Stimulated activated naive CD8-positive, alpha-beta T cell treated with anti-CD3 and anti-CD28 coated beads, Interleukin-15, Interleukin-2, amounts not matched to agents 100 ng/mL and 50 ng/mL, for 24 hours (primary cell): ENCODE measurements at regions not wholly inside any gene's neighbourhood (a gene's known extent, or its start where the extent isn't known, plus 50 kb on each side); places are given as distances from the start of the nearest gene placed in this dataset.
"Not testable (repeated sequence)": the region's sequence is repeated elsewhere in the genome, so short reads cannot be mapped to it uniquely, and the experiment has no call there.

Experiments used
- H3K27ac Mint-ChIP-seq: one replicate; pipeline ENCODE4 v1.8.0; 2021; ENCODE audit warnings: mild to moderate bottlenecking, mixed read lengths
- H3K27me3 Mint-ChIP-seq: one replicate; pipeline ENCODE4 v1.8.0; 2021; ENCODE audit warnings: mixed read lengths
- H3K36me3 Mint-ChIP-seq: one replicate; pipeline ENCODE4 v1.8.0; 2021; ENCODE audit warnings: low read depth, mixed read lengths
- H3K4me1 Mint-ChIP-seq: one replicate; pipeline ENCODE4 v1.8.0; 2021; ENCODE audit warnings: low read depth, mixed read lengths
- H3K4me3 Mint-ChIP-seq: one replicate; pipeline ENCODE4 v1.8.0; 2021; ENCODE audit warnings: mild to moderate bottlenecking, mixed read lengths
- H3K9me3 Mint-ChIP-seq: one replicate; pipeline ENCODE4 v1.8.0; 2021; ENCODE audit warnings: mixed read lengths

GRCh38 chr20:53742685-53743081 is 149.0 kb upstream of the ZNF217 start:
- Mint-ChIP-seq H3K4me1 (peaks cover 46% of the 10 kb centered on the region), H3K9me3 (no peaks in the 10 kb centered on the region), H3K27me3 (no peaks in the 10 kb centered on the region), H3K27ac (no peak overlapping the region), H3K4me3 (no peak overlapping the region), H3K36me3 (no peaks in the 10 kb centered on the region)

DNA sequence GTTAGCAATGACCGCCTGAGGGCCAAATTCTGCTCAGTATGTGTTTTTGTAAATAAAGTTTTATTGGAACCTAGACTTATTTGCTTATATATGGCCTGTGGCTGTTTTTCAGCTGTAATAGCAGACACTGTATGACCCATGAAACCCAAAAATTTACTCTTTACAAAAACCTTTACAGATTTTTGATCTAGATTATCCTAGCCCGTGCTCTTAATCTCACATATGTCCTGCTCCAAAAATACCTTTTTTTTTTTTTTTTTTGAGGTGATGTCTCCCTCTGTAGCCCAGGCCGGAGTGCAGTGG is 148.0 kb upstream of the ZNF217 start:
- Mint-ChIP-seq H3K4me3 (no peak overlapping the region), H3K36me3 (no peaks in the 10 kb centered on the region), H3K27ac (no peak overlapping the region), H3K27me3 (no peaks in the 10 kb centered on the region), H3K9me3 (no peaks in the 10 kb centered on the region), H3K4me1 (peaks cover 56% of the 10 kb centered on the region)

- Mint-ChIP-seq H3K27me3 (no peaks in the 10 kb centered on the region), H3K27ac (peak overlapping the region; percentile 93), H3K4me1 (peaks cover 68% of the 10 kb centered on the region), H3K9me3 (no peaks in the 10 kb centered on the region), H3K36me3 (no peaks in the 10 kb centered on the region), H3K4me3 (peak overlapping the region; percentile 83)
These were observed 146.5 kb upstream of the ZNF217 start for GRCh38 chr20:53739799-53740785.

DNA sequence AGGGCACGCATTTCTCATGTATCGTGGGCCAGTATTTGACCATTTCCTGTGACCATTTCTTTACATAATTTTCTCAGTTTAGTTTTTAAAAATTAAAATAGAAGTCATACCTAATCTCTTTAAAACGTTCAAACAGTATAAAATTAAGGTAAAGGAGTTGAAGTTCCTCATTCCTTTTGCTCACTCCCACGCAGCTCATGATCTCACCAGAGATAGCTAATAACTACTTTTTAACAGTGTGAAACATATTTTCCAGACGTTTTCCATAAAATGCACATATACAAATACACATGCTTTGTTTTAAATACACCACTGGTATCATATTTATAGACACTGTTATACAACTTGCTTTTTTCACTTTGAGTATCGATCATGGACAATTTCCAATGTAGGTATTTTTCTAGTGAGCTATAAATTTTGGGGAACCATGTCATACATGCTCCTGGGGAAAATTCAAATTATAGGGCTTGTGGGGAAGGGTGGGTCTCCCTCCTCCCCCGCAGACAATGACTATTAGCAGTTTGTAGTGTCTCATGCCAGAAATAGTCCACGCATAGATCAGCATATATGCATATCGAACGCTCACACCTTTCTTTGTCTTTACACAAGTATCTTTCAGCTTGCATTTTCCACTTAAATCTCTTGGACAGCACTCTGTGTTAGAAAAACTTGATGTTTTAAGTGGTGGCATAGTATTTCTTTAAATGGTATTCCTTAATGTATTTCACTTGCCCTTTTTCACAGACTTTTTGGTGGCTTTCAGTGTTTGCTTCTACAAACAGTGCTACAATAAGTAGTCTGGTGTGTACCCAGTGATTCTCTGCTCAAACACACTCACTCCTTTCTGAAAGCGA is 145.5 kb upstream of the ZNF217 start:
- Mint-ChIP-seq H3K36me3 (no peaks in the 10 kb centered on the region), H3K4me1 (peaks cover 65% of the 10 kb centered on the region), H3K4me3 (peak overlapping the region; percentile 83), H3K27ac (peak overlapping the region; percentile 93), H3K27me3 (no peaks in the 10 kb centered on the region), H3K9me3 (no peaks in the 10 kb centered on the region)

GRCh38 chr20:53738039-53738944 is 144.7 kb upstream of the ZNF217 start:
- no peak overlapping the region for H3K4me3 Mint-ChIP-seq
- H3K4me1 Mint-ChIP-seq, result peaks cover 65% of the 10 kb centered on the region
- peak overlapping the region; percentile 96 for H3K27ac Mint-ChIP-seq

GRCh38 chr20:53737396-53738038 is 143.9 kb upstream of the ZNF217 start:
- Mint-ChIP-seq H3K9me3 (no peaks in the 10 kb centered on the region), H3K4me3 (peak overlapping the region; percentile 71), H3K4me1 (peaks cover 65% of the 10 kb centered on the region), H3K27ac (peak overlapping the region; percentile 96), H3K36me3 (no peaks in the 10 kb centered on the region), H3K27me3 (no peaks in the 10 kb centered on the region)

More at GRCh38 chr20:53738039-53738944, 144.7 kb upstream of the ZNF217 start:
- H3K9me3 Mint-ChIP-seq, result no peaks in the 10 kb centered on the region
- no peaks in the 10 kb centered on the region for H3K36me3 Mint-ChIP-seq
- no peaks in the 10 kb centered on the region for H3K27me3 Mint-ChIP-seq

DNA sequence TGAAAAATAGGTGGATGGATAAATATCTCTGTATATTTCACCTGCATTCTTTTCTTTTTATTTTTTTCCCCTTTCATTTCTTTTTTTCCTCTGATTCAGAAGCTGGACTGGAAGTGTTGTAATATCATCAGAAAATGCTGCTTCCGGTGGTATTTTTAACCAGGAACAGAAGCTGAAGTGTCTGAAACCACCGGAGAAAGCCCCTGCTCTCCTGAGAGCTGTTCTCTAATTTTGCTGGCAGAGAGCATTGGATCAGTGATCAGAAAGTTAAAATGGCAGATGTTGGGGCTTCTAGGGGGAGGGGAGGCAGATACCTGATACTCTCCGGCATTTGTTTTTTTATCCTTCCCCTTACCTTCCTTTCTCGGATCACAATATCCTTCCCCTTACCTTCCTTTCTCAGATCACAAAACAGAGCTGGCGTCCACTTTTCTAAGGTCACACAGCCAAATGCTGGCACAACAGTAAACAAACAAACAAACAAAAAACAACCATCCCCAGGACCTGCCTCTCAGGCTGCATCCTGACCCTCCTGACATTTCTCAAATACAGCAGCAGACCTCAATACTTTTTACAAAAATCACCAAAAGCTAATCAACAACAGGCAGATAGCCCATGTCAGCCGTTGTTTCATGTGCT is 143.2 kb upstream of the ZNF217 start:
- Mint-ChIP-seq H3K4me1 (peaks cover 64% of the 10 kb centered on the region), H3K4me3 (peak overlapping the region; percentile 71), H3K9me3 (no peaks in the 10 kb centered on the region)

DNA sequence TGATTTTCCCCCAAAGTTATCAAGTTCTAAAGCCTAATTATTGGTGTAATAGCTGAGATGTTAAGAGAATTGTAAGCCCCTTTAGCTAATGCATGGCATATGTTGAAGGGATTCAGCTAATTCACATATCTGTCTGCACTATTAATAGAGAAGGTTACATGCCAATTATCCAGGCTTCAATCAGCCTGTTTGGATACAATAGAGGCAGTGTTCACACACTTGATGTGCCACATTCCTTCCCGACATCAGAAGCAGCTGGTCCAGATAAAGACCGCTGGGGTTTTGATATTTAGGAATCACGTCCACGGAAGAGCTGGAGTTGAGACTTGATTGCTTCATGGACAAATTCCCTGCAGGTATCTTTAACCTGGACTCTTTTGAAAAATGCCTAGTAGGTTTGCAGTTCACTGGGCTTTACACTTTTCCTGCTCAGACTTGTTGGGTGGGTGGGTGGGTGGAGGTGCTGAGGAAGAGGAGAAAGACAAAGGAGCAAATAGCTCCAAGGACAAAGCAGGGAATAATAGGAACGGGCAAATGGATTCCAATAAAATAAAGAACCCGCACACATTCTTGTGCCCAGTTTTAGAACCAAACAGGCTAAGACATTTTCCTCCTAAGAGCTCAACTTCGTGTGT is 142.6 kb upstream of the ZNF217 start:
- no peaks in the 10 kb centered on the region for H3K36me3 Mint-ChIP-seq
- no peaks in the 10 kb centered on the region for H3K27me3 Mint-ChIP-seq
- peak overlapping the region; percentile 71 for H3K4me3 Mint-ChIP-seq
- H3K27ac Mint-ChIP-seq, result peak overlapping the region; percentile 96
- H3K4me1 Mint-ChIP-seq, result peaks cover 58% of the 10 kb centered on the region
- no peaks in the 10 kb centered on the region for H3K9me3 Mint-ChIP-seq

More for the DNA sequence above, 143.2 kb upstream of the ZNF217 start:
- Mint-ChIP-seq H3K27me3 (no peaks in the 10 kb centered on the region), H3K36me3 (no peaks in the 10 kb centered on the region), H3K27ac (peak overlapping the region; percentile 96)

DNA sequence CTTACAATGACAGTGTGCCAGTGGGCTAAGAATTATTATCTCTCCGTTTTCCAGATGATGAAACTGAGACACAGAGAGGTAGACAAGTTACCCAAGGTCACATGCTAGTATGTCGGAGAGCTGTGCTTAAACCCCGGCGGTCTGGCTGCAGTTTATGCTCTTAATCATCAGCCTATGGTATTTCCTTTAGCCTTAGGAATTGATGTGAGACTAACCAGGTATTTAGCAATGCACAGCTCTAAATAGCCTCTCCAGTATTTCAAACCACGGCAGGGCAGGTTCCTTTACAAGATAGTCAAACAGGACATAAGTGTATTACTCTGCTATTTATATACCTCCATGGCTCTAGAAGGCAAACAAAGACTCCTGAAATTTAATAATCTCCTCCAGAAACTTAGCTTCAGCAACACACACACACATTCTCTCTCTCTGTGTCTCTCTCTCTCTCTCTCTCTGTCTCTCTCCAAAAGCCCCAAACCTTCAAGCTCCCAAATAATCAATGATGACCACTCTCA is 142.0 kb upstream of the ZNF217 start:
- Mint-ChIP-seq H3K4me3 (no peak overlapping the region), H3K27me3 (no peaks in the 10 kb centered on the region), H3K36me3 (no peaks in the 10 kb centered on the region), H3K27ac (no peak overlapping the region), H3K9me3 (no peaks in the 10 kb centered on the region), H3K4me1 (peaks cover 53% of the 10 kb centered on the region)

DNA sequence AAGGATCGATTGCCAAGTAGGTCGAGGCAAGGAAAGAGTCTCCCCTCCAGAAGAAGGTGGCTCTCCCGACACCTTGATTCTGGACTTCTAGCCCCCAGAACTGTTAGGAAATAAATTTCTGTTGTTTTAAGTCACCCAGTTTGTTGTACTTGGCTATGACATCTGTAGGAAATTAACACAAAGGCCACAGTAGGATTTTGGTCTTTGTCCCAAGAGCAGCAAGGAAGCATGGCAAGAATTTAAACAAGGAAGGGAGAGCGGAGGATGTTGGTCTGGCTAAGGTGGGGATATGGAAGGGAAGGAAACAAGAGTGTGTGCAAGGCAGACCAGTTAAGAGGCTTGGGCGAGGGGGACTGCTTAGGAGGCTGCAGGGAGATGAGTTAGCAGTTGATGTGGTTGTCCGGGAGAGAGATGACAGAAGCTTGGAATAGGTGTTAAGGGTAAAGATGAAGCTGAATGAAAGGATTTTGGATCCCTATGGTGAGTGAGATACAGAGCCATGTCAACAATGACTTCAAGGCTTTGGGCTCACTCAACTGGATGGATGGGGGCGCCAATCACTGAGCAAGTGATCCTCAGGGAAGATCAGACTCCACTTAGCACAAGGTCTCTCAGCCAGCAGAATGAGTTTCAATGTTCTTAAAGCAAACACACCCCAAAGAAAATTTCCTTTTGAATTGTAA is 140.5 kb upstream of the ZNF217 start:
- no peak overlapping the region for H3K27ac Mint-ChIP-seq

GRCh38 chr20:53731595-53731994 is 138.0 kb upstream of the ZNF217 start:
- no peaks in the 10 kb centered on the region for H3K27me3 Mint-ChIP-seq
- no peak overlapping the region for H3K4me3 Mint-ChIP-seq
- no peak overlapping the region for H3K27ac Mint-ChIP-seq
- no peaks in the 10 kb centered on the region for H3K36me3 Mint-ChIP-seq
- no peaks in the 10 kb centered on the region for H3K9me3 Mint-ChIP-seq
- peaks cover 31% of the 10 kb centered on the region for H3K4me1 Mint-ChIP-seq

More for the DNA sequence above, 140.5 kb upstream of the ZNF217 start:
- Mint-ChIP-seq H3K9me3 (no peaks in the 10 kb centered on the region), H3K4me3 (no peak overlapping the region), H3K4me1 (peaks cover 51% of the 10 kb centered on the region), H3K27me3 (no peaks in the 10 kb centered on the region), H3K36me3 (no peaks in the 10 kb centered on the region)

GRCh38 chr20:53728359-53728758 is 134.7 kb upstream of the ZNF217 start:
- Mint-ChIP-seq H3K27ac (peak overlapping the region; percentile 49), H3K4me1 (peaks cover 19% of the 10 kb centered on the region), H3K4me3 (no peak overlapping the region), H3K9me3 (no peaks in the 10 kb centered on the region), H3K36me3 (no peaks in the 10 kb centered on the region), H3K27me3 (no peaks in the 10 kb centered on the region)

DNA sequence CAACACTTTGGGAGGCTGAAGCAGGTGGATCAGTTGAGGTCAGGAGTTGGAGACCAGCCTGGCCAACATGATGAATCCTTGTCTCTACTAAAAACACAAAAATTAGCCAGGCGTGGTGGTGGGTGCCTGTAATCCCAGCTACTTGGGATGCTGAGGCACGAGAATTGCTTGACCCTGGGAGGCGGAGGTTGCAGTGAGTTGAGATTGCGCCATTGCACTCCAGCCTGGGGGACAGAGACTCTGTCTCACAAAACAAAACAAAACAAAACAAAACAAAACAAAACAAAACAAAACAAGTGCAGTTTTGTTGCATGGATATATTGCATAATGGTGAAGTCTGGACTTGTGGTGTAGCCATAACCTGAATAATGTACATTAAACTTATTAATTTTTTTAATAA is 133.6 kb upstream of the ZNF217 start:
- not testable (repeated sequence) for H3K27ac Mint-ChIP-seq, H3K27me3 Mint-ChIP-seq, H3K4me3 Mint-ChIP-seq, H3K9me3 Mint-ChIP-seq, H3K36me3 Mint-ChIP-seq
- peaks cover 23% of the 10 kb centered on the region for H3K4me1 Mint-ChIP-seq
